ENCODE measurements at regions not wholly inside any gene's neighbourhood (a gene's known extent, or its start where the extent isn't known, plus 50 kb on each side); places are given as distances from the start of the nearest gene placed in this dataset.

DNA sequence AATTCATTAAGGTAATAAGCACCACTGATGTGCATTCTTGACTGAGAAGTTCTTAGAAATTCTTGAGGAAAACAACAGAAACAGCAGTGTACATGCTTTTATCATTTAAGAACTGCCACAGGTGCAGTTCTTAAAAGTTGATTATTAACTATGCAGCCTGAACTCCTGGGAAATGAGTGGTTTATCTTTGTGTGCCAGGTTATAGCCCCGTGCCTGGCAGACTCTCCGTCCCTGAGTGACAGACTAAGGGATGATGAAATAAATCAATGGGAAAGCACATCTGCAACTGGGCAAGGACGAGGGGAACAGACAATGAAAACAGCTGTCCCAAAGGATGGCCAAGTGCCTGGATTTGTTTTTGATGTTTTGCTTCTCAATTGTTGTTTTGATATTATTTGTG, 84.4 kb upstream of the SPATA13 start:
- no peak overlapping the region for H3K4me3 ChIP-seq (ENCODE audit: low read depth in 1 of 2, low read length in 1 of 2)

DNA sequence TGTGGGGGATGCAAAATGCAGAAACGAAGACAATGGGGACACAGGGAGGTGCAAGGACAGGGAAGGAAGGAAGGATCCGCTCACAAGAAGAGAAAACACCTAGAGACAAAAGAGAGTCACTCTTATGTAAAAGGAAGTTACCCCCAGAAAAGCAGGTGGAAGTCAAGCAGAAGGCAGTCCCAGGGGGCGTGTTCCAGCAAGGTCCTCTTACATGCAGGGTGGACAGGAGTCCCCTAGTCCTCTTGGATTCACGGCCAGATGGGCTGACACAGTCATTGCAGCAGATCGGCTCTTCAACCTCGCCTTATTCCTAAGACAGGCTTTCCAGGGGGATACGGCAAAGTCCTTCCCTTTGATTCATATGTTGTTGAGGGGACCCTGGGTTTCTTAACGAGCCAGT, 83.9 kb upstream of the SPATA13 start:
- Histone ChIP-seq H3K9me3 (no peaks in the 10 kb centered on the region), H3K27me3 (no peaks in the 10 kb centered on the region), H3K4me3 (ENCODE audit: low read depth in 1 of 2, low read length in 1 of 2) (no peak overlapping the region), H3K4me1 (ENCODE audit: control insufficient read depth in 1 of 2, insufficient read depth in 1 of 2, low read depth in 1 of 2, low read length in 1 of 2) (no peaks in the 10 kb centered on the region), H3K36me3 (no peaks in the 10 kb centered on the region), H3K27ac (no peak overlapping the region)
- TF ChIP-seq, protein P1, sequence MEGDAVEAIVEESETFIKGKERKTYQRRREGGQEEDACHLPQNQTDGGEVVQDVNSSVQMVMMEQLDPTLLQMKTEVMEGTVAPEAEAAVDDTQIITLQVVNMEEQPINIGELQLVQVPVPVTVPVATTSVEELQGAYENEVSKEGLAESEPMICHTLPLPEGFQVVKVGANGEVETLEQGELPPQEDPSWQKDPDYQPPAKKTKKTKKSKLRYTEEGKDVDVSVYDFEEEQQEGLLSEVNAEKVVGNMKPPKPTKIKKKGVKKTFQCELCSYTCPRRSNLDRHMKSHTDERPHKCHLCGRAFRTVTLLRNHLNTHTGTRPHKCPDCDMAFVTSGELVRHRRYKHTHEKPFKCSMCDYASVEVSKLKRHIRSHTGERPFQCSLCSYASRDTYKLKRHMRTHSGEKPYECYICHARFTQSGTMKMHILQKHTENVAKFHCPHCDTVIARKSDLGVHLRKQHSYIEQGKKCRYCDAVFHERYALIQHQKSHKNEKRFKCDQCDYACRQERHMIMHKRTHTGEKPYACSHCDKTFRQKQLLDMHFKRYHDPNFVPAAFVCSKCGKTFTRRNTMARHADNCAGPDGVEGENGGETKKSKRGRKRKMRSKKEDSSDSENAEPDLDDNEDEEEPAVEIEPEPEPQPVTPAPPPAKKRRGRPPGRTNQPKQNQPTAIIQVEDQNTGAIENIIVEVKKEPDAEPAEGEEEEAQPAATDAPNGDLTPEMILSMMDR (IDR thresholded peaks at IDR 0.05): no peak

More for the DNA sequence above, 84.4 kb upstream of the SPATA13 start:
- Histone ChIP-seq H3K9me3 (no peaks in the 10 kb centered on the region), H3K36me3 (no peaks in the 10 kb centered on the region), H3K27me3 (no peaks in the 10 kb centered on the region), H3K27ac (no peak overlapping the region), H3K4me1 (ENCODE audit: control insufficient read depth in 1 of 2, insufficient read depth in 1 of 2, low read depth in 1 of 2, low read length in 1 of 2) (no peaks in the 10 kb centered on the region)
- TF ChIP-seq, protein P1 (IDR thresholded peaks at IDR 0.05): no peak

DNA sequence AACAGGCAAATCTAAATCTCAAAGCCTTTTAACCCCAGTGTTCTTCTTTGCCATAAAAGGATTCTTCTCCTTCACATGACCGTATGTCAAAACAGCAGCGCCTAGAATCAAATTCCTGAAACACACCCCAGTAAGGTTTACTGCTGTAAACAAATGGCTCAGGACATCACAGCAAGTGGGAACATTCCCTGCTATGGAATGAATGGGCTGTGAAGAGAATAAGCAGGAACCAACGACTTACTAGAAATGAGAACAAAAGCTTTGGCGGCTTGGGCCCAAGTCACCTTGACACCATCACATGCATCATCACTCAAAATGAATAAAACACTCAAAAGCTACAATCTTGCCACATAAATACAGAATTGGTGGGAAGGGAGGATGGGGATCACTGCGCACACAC, 80.4 kb upstream of the SPATA13 start:
- no peaks in the 10 kb centered on the region for H3K4me1 ChIP-seq (ENCODE audit: control insufficient read depth in 1 of 2, insufficient read depth in 1 of 2, low read depth in 1 of 2, low read length in 1 of 2)
- no peaks in the 10 kb centered on the region for H3K36me3 ChIP-seq
- H3K27me3 ChIP-seq: no peaks in the 10 kb centered on the region
- no peaks in the 10 kb centered on the region for H3K9me3 ChIP-seq
- H3K4me3 ChIP-seq (ENCODE audit: low read depth in 1 of 2, low read length in 1 of 2): no peak overlapping the region
- TF ChIP-seq, protein P1 (IDR thresholded peaks at IDR 0.05): no peak
- no peak overlapping the region for H3K27ac ChIP-seq

DNA sequence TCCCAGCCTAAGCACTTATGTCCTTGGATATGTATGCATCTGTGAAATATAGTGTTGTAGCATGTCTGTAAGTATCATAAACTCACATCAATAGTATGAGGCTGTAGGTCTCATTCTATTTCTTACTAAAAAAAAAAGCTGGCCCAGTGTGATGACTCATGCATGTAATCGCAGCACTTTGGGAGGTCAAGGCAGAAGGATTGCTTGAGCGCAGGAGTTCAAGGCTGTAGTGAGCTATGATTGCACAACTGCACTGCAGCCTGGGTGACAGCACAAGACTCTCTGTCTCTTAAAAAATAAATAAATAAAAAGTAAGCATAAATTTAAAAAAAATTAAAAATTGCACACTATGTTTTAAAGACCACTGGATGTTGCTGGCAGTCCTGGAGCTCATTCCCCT, 79.1 kb upstream of the SPATA13 start:
- TF ChIP-seq, protein P1 (IDR thresholded peaks at IDR 0.05): no peak
- H3K4me1 ChIP-seq (ENCODE audit: control insufficient read depth in 1 of 2, insufficient read depth in 1 of 2, low read depth in 1 of 2, low read length in 1 of 2): no peaks in the 10 kb centered on the region
- H3K27me3 ChIP-seq: no peaks in the 10 kb centered on the region
- no peak overlapping the region for H3K4me3 ChIP-seq (ENCODE audit: low read depth in 1 of 2, low read length in 1 of 2)
- no peak overlapping the region for H3K27ac ChIP-seq
- H3K9me3 ChIP-seq: no peaks in the 10 kb centered on the region
- no peaks in the 10 kb centered on the region for H3K36me3 ChIP-seq

DNA sequence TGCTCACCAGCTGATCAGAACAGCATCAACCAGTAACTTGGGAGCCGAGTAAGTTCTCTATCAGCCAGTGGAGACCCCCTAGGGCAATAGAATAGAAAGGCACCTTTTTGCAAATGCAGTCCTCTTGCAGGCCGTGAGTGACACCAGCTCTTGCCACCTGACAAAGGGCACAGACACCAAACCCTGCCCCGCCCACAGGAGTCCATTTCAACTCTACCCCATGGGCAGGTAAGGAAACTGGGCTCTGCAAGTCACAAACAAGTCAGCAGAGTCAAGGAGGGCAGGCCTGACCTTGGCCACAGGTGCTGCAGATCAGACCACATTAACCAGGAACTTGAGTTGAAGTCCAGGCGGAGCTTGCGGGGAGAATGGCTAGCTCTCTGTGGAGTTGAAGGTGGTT, 77.4 kb upstream of the SPATA13 start:
- Histone ChIP-seq H3K9me3 (no peaks in the 10 kb centered on the region), H3K27ac (no peak overlapping the region), H3K4me3 (ENCODE audit: low read depth in 1 of 2, low read length in 1 of 2) (no peak overlapping the region), H3K4me1 (ENCODE audit: control insufficient read depth in 1 of 2, insufficient read depth in 1 of 2, low read depth in 1 of 2, low read length in 1 of 2) (no peaks in the 10 kb centered on the region), H3K36me3 (no peaks in the 10 kb centered on the region), H3K27me3 (no peaks in the 10 kb centered on the region)
- TF ChIP-seq, protein P1 (IDR thresholded peaks at IDR 0.05): no peak

Measured in neutrophil (primary cell).